Endodermal cell (in vitro differentiated cells): ENCODE measurements at regions not wholly inside any gene's neighbourhood (a gene's known extent, or its start where the extent isn't known, plus 50 kb on each side); places are given as distances from the start of the nearest gene placed in this dataset.

ENCODE experiments used
- DNase-seq: peaks from one replicate; pipeline ENCODE4 v3.0.0-alpha.2; 2017
- H3K27ac ChIP-seq: 2 replicates; pipeline ENCODE4 v1.5.1; 2013; ENCODE audit warnings: mild to moderate bottlenecking, low read depth, low read length, moderate library complexity
- H3K27me3 ChIP-seq: 2 replicates; pipeline ENCODE4 v1.6.1; 2013; ENCODE audit warnings: mild to moderate bottlenecking, low read length, moderate library complexity; ENCODE audit not compliant: insufficient read depth, control insufficient read depth, poor library complexity, severe bottlenecking
- H3K36me3 ChIP-seq: 2 replicates; pipeline ENCODE4 v1.7.0; 2013; ENCODE audit warnings: mild to moderate bottlenecking, low read length, moderate library complexity; ENCODE audit not compliant: control insufficient read depth, insufficient read depth
- H3K4me1 ChIP-seq: one replicate; pipeline ENCODE4 v1.7.0; 2013; ENCODE audit warnings: low read length; ENCODE audit not compliant: control insufficient read depth, insufficient read depth
- H3K4me3 ChIP-seq: 2 replicates; pipeline ENCODE4 v1.5.1; 2013; ENCODE audit warnings: mild to moderate bottlenecking, low read length, moderate library complexity
- H3K9ac ChIP-seq: 2 replicates; pipeline ENCODE4 v1.6.1; 2013; ENCODE audit warnings: mild to moderate bottlenecking, low read length, moderate library complexity; ENCODE audit not compliant: poor library complexity, severe bottlenecking; ENCODE audit errors: extremely low read depth
- H3K9me3 ChIP-seq: 2 replicates; pipeline ENCODE4 v1.6.1; 2013; ENCODE audit warnings: mild to moderate bottlenecking, low read length, moderate library complexity; ENCODE audit not compliant: control insufficient read depth
- H3K27ac Mint-ChIP-seq: 2 replicates; pipeline ENCODE4 v1.8.0; 2020; ENCODE audit warnings: mixed read lengths
- H3K27me3 Mint-ChIP-seq: 2 replicates; pipeline ENCODE4 v1.8.0; 2021; ENCODE audit warnings: mild to moderate bottlenecking, mixed read lengths; ENCODE audit not compliant: insufficient read depth
- H3K36me3 Mint-ChIP-seq: 2 replicates; pipeline ENCODE4 v1.8.0; 2020; ENCODE audit warnings: low read depth, mixed read lengths
- H3K4me1 Mint-ChIP-seq: 2 replicates; pipeline ENCODE4 v1.8.0; 2020; ENCODE audit warnings: mixed read lengths
- H3K4me3 Mint-ChIP-seq: 2 replicates; pipeline ENCODE4 v1.8.0; 2020; ENCODE audit warnings: mild to moderate bottlenecking, moderate library complexity, mixed read lengths
- H3K9me3 Mint-ChIP-seq: 2 replicates; pipeline ENCODE4 v1.8.0; 2020; ENCODE audit warnings: mild to moderate bottlenecking, mixed read lengths
- WGBS, 2 experiments: methylation state at CpG; one replicate each; pipeline versions ENCODE4 v1.1.5 to v1.1.7; 2013; ENCODE audit warnings: missing lambda C conversion rate in 2 of 2, mixed read lengths in 1 of 2; ENCODE audit not compliant: insufficient coverage in 1 of 2, insufficient read length in 1 of 2; 5-methylcytosine and 5-hydroxymethylcytosine counted together
- TF ChIP-seq, protein P1 (sequence below): fragments of 200-600 bp; sonication (generic); conservative IDR thresholded peaks from 2 replicates; pipeline ENCODE4 v1.5.0; 2021; ENCODE audit warnings: antibody characterized with exemption, mild to moderate bottlenecking

DNA sequence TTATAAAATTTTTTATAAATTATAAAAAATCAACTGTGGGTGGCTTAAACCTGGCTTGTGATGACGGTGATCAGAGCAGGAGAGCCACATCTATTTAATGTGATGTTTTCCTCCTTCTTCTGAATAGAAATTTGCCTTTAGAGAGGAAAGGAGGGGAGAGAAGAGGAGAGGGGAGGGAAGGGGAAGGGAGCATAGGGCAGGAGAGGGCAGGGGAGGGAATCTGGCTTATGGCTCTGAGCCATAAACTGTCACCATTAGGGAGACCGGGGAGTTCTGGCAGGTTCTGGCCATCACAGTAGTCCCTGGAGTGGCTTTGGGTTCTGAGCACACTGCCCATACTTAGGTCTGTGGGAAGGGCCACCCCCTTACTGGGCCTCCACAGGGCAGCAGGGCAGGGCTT lies 167.8 kb downstream of the ENGASE start:
- no peaks in the 10 kb centered on the region for H3K27me3 ChIP-seq
- DNase-seq = no peak
- Mint-ChIP-seq H3K36me3 (no peaks in the 10 kb centered on the region), H3K9me3 (no peaks in the 10 kb centered on the region), H3K27ac (no peak overlapping the region), H3K4me1 (no peaks in the 10 kb centered on the region), H3K4me3 (no peak overlapping the region), H3K27me3 (peaks cover 3% of the 10 kb centered on the region)
- no peaks in the 10 kb centered on the region for H3K9me3 ChIP-seq
- H3K4me3 ChIP-seq = no peak overlapping the region
- no peak overlapping the region for H3K27ac ChIP-seq
- H3K36me3 ChIP-seq = no peaks in the 10 kb centered on the region
- 86 to 100% methylated on average over 1 to 2 of the region's 2 CpGs for WGBS, 2 experiments
- no peak overlapping the region for H3K9ac ChIP-seq
- H3K4me1 ChIP-seq = no peaks in the 10 kb centered on the region
- TF ChIP-seq, protein P1, sequence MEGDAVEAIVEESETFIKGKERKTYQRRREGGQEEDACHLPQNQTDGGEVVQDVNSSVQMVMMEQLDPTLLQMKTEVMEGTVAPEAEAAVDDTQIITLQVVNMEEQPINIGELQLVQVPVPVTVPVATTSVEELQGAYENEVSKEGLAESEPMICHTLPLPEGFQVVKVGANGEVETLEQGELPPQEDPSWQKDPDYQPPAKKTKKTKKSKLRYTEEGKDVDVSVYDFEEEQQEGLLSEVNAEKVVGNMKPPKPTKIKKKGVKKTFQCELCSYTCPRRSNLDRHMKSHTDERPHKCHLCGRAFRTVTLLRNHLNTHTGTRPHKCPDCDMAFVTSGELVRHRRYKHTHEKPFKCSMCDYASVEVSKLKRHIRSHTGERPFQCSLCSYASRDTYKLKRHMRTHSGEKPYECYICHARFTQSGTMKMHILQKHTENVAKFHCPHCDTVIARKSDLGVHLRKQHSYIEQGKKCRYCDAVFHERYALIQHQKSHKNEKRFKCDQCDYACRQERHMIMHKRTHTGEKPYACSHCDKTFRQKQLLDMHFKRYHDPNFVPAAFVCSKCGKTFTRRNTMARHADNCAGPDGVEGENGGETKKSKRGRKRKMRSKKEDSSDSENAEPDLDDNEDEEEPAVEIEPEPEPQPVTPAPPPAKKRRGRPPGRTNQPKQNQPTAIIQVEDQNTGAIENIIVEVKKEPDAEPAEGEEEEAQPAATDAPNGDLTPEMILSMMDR = no peak

DNA sequence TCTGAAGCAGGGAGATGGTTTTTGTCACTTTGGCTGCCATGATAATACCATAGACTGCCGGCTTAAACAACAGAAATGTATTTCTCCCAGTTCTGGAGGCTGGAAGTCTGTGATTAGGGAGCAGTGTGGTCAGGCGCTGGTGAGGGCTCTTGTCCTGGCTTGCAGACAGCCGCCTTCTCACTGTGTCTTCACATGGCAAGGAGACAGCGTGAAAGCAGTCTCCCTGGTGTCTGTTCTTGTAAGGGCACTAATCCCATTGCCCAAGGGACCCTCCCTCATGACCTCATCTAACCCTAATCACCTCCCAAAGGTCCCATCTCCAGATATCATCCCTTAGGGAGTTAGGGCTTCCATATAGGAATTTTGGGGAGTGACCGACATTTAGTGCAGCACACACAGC lies 167.0 kb downstream of the ENGASE start:
- Mint-ChIP-seq H3K36me3 (no peaks in the 10 kb centered on the region), H3K4me3 (no peak overlapping the region), H3K4me1 (no peaks in the 10 kb centered on the region), H3K27ac (no peak overlapping the region), H3K9me3 (no peaks in the 10 kb centered on the region), H3K27me3 (peaks cover 3% of the 10 kb centered on the region)
- no peak overlapping the region for H3K4me3 ChIP-seq
- TF ChIP-seq, protein P1 = no peak
- WGBS, 2 experiments = 93 to 97% methylated on average over 5 of the region's 5 CpGs
- no peak overlapping the region for H3K9ac ChIP-seq
- H3K27me3 ChIP-seq = no peaks in the 10 kb centered on the region
- H3K27ac ChIP-seq = no peak overlapping the region
- H3K36me3 ChIP-seq = no peaks in the 10 kb centered on the region
- no peaks in the 10 kb centered on the region for H3K4me1 ChIP-seq
- no peaks in the 10 kb centered on the region for H3K9me3 ChIP-seq
- no peak for DNase-seq

DNA sequence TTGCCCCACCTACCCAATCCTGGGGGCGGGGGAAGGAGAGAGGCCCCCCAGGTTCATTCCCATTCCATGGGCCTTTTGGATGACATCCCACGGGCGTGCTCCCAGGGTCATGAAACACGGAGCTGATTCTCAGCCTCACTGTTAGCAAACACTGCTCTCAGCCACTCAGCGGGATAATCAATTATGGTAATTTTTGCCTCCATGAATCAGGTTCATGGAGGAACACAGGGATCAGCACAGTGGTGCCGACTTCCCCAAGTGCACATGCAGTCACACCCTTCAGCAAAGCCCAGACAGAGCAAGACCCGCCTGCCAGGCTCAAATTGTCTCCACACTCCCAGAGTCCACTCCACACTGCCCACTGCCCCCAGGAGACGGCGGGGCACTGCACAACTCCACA lies 164.6 kb downstream of the ENGASE start:
- TF ChIP-seq, protein P1 = no peak
- peaks cover 3% of the 10 kb centered on the region for H3K27me3 Mint-ChIP-seq
- Histone ChIP-seq H3K27ac (no peak overlapping the region), H3K9me3 (no peaks in the 10 kb centered on the region), H3K27me3 (no peaks in the 10 kb centered on the region), H3K4me3 (no peak overlapping the region), H3K36me3 (no peaks in the 10 kb centered on the region), H3K4me1 (no peaks in the 10 kb centered on the region), H3K9ac (no peak overlapping the region)
- no peaks in the 10 kb centered on the region for H3K4me1 Mint-ChIP-seq
- no peaks in the 10 kb centered on the region for H3K36me3 Mint-ChIP-seq
- no peak for DNase-seq
- 74 to 85% methylated on average over 6 to 9 of the region's 9 CpGs for WGBS, 2 experiments
- H3K27ac Mint-ChIP-seq = no peak overlapping the region
- no peak overlapping the region for H3K4me3 Mint-ChIP-seq
- no peaks in the 10 kb centered on the region for H3K9me3 Mint-ChIP-seq
